ENCODE measurements at regions not wholly inside any gene's neighbourhood (a gene's known extent, or its start where the extent isn't known, plus 50 kb on each side); places are given as distances from the start of the nearest gene placed in this dataset.

- TF ChIP-seq, protein P1, sequence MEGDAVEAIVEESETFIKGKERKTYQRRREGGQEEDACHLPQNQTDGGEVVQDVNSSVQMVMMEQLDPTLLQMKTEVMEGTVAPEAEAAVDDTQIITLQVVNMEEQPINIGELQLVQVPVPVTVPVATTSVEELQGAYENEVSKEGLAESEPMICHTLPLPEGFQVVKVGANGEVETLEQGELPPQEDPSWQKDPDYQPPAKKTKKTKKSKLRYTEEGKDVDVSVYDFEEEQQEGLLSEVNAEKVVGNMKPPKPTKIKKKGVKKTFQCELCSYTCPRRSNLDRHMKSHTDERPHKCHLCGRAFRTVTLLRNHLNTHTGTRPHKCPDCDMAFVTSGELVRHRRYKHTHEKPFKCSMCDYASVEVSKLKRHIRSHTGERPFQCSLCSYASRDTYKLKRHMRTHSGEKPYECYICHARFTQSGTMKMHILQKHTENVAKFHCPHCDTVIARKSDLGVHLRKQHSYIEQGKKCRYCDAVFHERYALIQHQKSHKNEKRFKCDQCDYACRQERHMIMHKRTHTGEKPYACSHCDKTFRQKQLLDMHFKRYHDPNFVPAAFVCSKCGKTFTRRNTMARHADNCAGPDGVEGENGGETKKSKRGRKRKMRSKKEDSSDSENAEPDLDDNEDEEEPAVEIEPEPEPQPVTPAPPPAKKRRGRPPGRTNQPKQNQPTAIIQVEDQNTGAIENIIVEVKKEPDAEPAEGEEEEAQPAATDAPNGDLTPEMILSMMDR (optimal IDR thresholded peaks at IDR 0.05 in 1 of 3, IDR thresholded peaks at IDR 0.05 in 1 of 3, conservative IDR thresholded peaks at IDR 0.05 in 1 of 3; ENCODE audit: extremely low read depth in 1 of 3, insufficient read depth in 2 of 3, low read length in 3 of 3), result no peak
- TF ChIP-seq EZH2 (IDR thresholded peaks at IDR 0.05; ENCODE audit: low read length), result no peak
These were observed 427.9 kb upstream of the NR2F2 start for GRCh38 chr15:95902606-95903005.

Data from keratinocyte (primary cell).